Cardiac muscle cell (in vitro differentiated cells and primary cell): ENCODE measurements at regions not wholly inside any gene's neighbourhood (a gene's known extent, or its start where the extent isn't known, plus 50 kb on each side); places are given as distances from the start of the nearest gene placed in this dataset.

Source experiments
- DNase-seq, 2 donors: peaks; one replicate each; pipeline versions ENCODE4 v3.0.0 to v3.0.0-alpha.2; 2010 to 2017; ENCODE audit warnings: low read depth in 1 of 2, low spot score in 1 of 2
- H3K27ac ChIP-seq: fragments of 200-600 bp; sonication (generic); 2 replicates; pipeline ENCODE4 v1.5.1; 2016
- H3K27me3 ChIP-seq: fragments of 200-600 bp; sonication (generic); 2 replicates; pipeline ENCODE4 v1.6.0; 2016; ENCODE audit warnings: control low read depth
- H3K36me3 ChIP-seq: fragments of 200-600 bp; sonication (generic); 2 replicates; pipeline ENCODE4 v1.5.1; 2016; ENCODE audit warnings: control low read depth
- H3K4me1 ChIP-seq: fragments of 200-600 bp; sonication (generic); 2 replicates; pipeline ENCODE4 v1.8.1; 2017; ENCODE audit warnings: low read depth, mild to moderate bottlenecking, mixed run types
- H3K4me3 ChIP-seq: fragments of 200-600 bp; sonication (generic); 2 replicates; pipeline ENCODE4 v1.5.1; 2016; ENCODE audit warnings: mild to moderate bottlenecking
- H3K9me3 ChIP-seq: fragments of 200-600 bp; sonication (generic); 2 replicates; pipeline ENCODE4 v1.5.1; 2017; ENCODE audit warnings: low read depth, mild to moderate bottlenecking, control low read depth
- CTCF ChIP-seq: IDR thresholded peaks from 2 replicates; pipeline ENCODE4 v1.5.1; 2012; ENCODE audit warnings: low read depth, mild to moderate bottlenecking, low read length

- Histone ChIP-seq H3K9me3 (no peaks in the 10 kb centered on the region), H3K27ac (no peak overlapping the region), H3K4me3 (no peak overlapping the region), H3K27me3 (no peaks in the 10 kb centered on the region), H3K36me3 (no peaks in the 10 kb centered on the region), H3K4me1 (peaks cover 39% of the 10 kb centered on the region)
- DNase-seq, result no peak
- TF ChIP-seq CTCF, result no peak
Observed at GRCh38 chr6:43865932-43866645, 96.1 kb downstream of the VEGFA start.

GRCh38 chr6:43865086-43865485 is 95.1 kb downstream of the VEGFA start:
- DNase-seq, result no peak
- Histone ChIP-seq H3K4me3 (no peak overlapping the region), H3K27ac (peak overlapping the region; percentile 8), H3K4me1 (peaks cover 35% of the 10 kb centered on the region), H3K9me3 (no peaks in the 10 kb centered on the region), H3K27me3 (no peaks in the 10 kb centered on the region), H3K36me3 (no peaks in the 10 kb centered on the region)
- TF ChIP-seq CTCF, result no peak

- Histone ChIP-seq H3K4me3 (no peak overlapping the region), H3K27me3 (no peaks in the 10 kb centered on the region), H3K36me3 (no peaks in the 10 kb centered on the region), H3K4me1 (peaks cover 42% of the 10 kb centered on the region), H3K27ac (no peak overlapping the region), H3K9me3 (no peaks in the 10 kb centered on the region)
- no peak for DNase-seq
- no peak for TF ChIP-seq CTCF
Observed at GRCh38 chr6:43862925-43863324, 92.9 kb downstream of the VEGFA start.

- Histone ChIP-seq H3K36me3 (no peaks in the 10 kb centered on the region), H3K4me3 (no peak overlapping the region), H3K27ac (no peak overlapping the region), H3K4me1 (peaks cover 39% of the 10 kb centered on the region), H3K9me3 (no peaks in the 10 kb centered on the region), H3K27me3 (no peaks in the 10 kb centered on the region)
- TF ChIP-seq CTCF, result no peak
- DNase-seq, result no peak
Observed at GRCh38 chr6:43861212-43861894, 91.3 kb downstream of the VEGFA start.

GRCh38 chr6:43860285-43860684 is 90.3 kb downstream of the VEGFA start:
- no peak for TF ChIP-seq CTCF
- Histone ChIP-seq H3K27ac (peak overlapping the region; percentile 14), H3K27me3 (no peaks in the 10 kb centered on the region), H3K4me1 (peaks cover 35% of the 10 kb centered on the region), H3K9me3 (no peaks in the 10 kb centered on the region), H3K4me3 (no peak overlapping the region), H3K36me3 (no peaks in the 10 kb centered on the region)
- DNase-seq, result peak in 1 of 2 donors; percentile 17
